ENCODE measurements at regions not wholly inside any gene's neighbourhood (a gene's known extent, or its start where the extent isn't known, plus 50 kb on each side); places are given as distances from the start of the nearest gene placed in this dataset.

DNA sequence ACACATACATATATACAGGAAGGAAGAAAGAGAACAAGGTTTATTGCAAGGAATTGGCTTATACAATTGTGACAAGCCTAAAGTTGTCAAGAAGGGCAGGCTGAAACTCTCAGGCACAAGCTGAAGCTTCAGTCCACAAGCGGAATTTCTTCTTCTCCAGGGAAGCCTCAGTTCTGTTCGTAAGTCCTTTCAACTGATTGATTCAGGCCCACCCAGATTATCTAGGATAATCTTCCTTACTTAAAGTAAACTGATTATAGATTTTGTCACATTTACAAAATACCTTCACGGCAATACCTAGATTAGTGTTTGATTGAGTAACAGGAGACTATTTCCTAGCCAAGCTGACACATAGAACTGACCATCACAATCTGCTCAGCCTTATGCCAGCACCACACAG is 81.5 kb upstream of the TMEM260 start:
- no peak for TF ChIP-seq POLR2A (IDR thresholded peaks at IDR 0.05)
- TF ChIP-seq, protein P1, sequence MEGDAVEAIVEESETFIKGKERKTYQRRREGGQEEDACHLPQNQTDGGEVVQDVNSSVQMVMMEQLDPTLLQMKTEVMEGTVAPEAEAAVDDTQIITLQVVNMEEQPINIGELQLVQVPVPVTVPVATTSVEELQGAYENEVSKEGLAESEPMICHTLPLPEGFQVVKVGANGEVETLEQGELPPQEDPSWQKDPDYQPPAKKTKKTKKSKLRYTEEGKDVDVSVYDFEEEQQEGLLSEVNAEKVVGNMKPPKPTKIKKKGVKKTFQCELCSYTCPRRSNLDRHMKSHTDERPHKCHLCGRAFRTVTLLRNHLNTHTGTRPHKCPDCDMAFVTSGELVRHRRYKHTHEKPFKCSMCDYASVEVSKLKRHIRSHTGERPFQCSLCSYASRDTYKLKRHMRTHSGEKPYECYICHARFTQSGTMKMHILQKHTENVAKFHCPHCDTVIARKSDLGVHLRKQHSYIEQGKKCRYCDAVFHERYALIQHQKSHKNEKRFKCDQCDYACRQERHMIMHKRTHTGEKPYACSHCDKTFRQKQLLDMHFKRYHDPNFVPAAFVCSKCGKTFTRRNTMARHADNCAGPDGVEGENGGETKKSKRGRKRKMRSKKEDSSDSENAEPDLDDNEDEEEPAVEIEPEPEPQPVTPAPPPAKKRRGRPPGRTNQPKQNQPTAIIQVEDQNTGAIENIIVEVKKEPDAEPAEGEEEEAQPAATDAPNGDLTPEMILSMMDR (IDR thresholded peaks at IDR 0.05), result no peak
